T follicular helper cell (primary cell): ENCODE measurements at regions not wholly inside any gene's neighbourhood (a gene's known extent, or its start where the extent isn't known, plus 50 kb on each side); places are given as distances from the start of the nearest gene placed in this dataset.
"Not testable (repeated sequence)": the region's sequence is repeated elsewhere in the genome, so short reads cannot be mapped to it uniquely, and the experiment has no call there.

Experiments used
- DNase-seq: peaks from one replicate; pipeline ENCODE4 v3.0.0-alpha.2; 2020; ENCODE audit warnings: low read depth

DNA sequence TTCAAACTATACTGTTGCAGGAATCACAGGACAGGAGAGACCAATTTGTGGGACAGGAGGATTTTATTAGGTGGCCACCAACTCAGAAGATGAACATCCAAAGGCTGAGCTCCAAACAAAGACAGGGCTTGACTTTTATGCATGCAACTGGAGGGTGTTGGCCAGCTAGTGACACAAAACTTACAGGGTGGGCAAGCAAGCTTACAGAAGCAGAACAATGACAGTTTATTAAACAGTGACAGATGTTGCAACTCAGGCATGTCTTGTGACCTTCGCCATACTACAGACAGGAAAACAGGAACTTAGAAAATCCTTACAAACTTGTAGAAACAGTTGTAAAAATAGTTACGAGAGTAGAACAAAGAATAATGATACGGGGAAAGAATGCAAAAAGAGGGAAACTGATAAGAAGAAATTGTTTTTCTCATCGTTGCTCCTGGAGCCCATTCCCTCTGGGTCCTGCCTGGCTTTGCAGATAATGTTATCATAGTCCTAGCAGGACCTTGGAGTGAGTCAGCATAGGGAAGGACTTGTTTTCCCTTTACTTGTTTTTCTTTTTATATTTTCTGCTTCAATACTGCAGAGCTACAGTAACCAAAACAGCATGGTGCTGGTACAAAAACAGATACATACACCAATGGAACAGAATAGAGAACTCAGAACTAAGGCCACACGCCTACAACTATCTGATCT lies 2083.0 kb upstream of the ACO1 start:
- DNase-seq: no peak

DNA sequence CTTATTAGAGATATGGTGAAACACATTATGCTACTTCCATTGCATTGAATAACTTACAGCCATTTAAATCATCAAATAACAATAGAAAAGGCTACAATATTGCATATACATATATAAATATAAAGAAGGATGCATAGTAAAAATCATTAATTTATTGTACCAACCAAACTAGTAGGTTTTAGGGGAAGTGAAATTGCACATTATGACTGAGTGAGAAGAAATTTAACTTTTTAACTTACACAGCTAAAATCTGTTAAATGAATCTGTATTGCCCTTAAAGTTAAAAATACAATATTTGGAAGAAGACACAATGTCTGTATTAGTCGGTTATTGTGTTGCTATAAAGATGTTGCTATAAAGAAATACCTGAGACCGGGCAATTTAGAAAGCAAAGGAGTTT lies 2073.7 kb upstream of the ACO1 start:
- no peak for DNase-seq

DNA sequence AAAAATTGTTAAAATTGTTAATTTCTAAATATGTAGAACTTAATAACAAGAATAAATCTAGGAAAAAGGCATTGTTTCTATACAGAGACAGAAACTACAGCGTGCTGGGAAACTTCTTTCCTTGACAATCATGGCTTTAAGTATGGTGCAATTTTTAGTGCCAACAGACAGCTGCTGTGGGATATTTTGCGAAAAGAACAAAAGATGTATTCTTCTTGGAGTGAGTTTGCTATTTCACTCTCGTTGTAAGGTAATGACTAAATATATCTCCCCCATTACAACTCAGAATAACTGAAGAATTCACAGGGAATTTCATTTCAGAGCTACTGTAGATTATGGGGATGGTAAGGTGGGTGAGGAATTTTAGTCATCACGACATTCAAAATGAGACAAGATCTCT lies 2055.0 kb upstream of the ACO1 start:
- DNase-seq: no peak

DNA sequence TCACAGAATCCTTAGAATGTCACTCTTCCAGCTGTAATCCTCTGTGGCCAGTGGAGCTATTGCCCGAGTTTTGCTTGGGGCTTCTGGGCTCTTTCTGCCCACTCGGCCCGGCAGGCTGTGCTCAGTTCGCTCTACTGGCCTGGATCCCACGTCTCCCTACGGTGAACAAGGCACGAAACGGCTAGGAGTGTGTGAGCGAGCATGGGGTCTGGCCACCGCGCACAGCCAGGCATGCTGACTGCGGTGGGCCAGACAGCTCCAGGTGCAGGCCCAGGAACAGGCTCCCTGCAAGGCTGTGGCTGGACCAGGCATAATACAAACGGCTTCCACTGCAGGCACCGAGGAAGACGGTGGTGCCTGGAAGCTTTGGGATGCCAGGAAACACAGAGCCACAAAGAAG lies 2035.5 kb upstream of the ACO1 start:
- no peak for DNase-seq

DNA sequence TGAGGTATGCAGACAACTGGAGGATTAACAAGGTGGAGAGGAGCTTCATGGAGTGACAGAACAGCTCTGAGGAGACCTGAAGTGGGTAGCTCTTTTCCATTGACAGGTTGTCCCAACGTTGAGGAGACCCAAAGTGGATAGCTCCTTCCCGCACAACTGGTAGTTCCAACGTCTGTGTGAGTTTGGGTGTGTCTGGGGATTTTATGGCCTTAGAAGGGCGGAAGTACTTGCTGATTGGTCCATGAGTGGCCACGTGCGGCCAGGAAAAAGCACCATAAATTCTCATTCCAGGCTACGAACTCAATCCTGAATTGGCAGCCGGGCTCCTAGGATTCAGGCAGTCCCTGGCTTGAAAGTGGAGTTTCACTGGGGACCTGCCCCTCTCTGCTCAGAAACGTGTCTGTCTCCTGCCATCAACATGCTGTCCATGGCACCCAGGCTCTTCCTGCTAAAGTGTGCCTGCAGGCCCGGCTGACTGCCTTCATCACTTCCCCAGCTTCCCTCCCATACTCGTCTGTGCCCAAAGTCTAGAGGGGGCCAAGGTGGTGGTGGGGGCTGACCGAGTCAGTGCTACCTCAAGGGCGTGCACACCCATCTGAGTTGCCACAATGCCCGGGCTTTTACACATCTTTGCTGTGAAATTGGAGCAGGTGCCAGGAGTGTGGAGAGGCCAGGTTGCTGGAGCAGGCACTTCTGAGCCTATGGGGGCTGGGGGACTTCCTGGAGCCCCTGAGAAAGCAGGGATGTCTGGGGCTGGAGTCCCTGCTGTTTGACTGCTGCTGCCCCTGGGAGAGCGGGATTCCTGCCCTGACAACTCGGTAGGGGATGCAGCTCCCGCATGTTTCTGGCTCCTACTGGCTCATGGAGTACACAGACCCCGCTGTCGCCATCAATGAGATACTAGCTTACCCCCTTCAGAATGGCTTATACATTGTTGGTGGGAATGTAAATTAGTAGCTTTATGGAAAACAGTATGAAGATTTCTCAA lies 2034.6 kb upstream of the ACO1 start:
- DNase-seq: no peak

DNA sequence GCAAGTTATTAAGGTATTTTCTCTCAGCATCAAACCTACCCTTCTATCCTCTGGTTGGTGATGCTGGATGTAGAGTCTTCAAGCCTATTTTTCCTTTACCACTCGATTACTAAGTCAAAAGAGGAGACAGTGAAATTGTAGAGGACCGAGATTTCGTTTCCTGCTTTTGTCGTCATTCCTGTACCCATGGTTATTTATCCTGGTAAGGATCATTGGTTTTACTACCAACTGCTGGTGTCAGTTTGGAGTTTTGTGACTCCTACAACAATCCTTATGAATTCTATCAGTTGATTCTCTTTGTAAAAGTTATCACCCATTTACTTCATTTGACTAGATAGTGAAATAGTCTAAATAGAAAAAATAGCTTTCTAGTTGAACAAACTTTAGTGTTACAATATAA lies 2028.2 kb upstream of the ACO1 start:
- DNase-seq: no peak

DNA sequence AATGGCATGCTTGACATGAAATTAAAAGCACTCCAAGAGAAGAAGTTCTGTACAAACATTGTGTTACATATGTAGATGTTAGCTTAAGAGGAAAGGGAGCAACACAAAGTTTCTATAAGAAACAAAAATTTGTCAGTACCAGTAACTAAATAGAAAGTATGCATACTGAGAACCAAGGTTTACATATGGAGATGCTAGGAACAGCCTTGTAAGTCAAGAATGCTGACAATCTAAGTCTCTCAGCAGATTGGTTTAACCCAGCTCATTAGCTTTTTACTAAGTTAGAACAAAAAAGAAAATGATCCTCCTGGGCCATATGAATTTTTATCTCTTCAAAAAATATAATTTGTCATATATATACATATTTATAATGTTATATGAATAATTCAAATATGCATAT lies 2022.1 kb upstream of the ACO1 start:
- DNase-seq: no peak

DNA sequence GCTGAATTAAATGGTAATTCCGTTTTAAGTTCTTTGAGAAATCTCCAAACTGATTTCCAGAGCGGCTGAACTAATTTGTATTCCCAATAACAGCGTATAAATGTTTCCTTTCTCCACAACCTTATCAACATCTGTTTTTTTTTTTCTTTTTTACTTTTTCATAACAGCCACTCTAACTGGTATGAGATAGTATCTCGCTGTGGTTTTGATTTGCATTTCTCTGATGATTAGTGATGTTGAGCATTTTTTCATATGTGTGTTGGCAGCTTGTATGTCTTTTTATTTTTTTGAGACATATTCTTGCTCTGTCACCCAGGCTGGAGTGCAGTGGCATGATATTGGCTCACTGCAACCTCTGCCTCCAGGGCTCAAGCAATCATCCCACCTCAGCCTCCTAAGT lies 2018.3 kb upstream of the ACO1 start:
- not testable (repeated sequence) for DNase-seq

DNA sequence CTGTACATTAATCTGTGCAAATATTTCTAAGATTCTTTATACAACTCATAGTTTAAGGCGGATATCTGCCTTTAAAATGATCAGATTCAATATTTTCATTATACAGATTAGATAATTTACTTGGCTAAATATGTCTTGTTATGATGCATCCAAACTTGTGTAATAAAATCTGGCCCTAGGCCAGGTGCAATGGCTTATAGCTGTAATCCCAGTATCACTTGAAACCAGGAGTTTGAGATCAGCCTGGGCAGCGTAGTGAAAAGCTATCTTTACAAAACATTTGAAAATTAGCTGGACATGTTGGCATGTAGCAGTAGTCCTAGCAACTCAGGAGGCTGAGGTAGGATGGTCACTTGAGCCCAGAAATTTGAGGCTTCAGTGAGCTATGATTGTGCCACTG lies 2002.2 kb upstream of the ACO1 start:
- DNase-seq: no peak

DNA sequence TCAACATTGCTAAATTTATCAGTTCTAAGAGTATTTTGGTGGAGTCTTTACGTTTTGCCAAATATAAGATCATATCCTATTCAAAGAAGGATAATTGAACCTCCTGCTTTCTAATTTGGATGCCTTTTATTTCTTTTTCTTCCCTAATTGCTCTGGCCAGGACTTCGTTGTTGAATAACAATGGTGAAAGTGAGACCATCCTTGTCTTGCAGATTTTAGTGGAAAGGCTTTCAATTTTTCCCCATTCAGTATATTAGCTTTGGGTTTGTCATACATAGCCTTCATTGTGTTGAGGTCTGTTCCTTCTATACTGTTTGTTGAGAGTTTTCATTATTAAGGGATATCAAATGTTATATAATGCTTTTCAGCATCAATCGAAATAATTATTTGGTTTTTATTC lies 1974.2 kb upstream of the ACO1 start:
- no peak for DNase-seq

DNA sequence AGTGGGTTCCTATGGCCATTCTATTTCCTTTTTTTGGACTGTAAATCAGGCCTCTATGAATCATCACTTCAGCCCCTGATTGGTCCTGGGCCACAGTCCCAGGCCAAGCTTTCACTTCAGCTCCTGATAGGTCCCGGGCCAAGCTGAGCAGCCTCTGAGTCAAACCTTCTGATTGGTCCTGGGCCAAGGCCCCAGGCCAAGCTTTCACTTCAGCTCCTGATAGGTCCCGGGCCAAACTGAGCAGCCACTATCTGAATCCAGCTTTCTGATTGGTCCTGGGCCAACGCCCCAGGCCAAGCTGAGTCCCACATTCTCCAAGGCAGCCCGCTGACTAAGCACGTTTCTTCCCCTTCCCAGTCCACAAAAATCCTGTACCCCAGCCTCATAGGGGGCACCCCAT lies 1972.9 kb upstream of the ACO1 start:
- no peak for DNase-seq

DNA sequence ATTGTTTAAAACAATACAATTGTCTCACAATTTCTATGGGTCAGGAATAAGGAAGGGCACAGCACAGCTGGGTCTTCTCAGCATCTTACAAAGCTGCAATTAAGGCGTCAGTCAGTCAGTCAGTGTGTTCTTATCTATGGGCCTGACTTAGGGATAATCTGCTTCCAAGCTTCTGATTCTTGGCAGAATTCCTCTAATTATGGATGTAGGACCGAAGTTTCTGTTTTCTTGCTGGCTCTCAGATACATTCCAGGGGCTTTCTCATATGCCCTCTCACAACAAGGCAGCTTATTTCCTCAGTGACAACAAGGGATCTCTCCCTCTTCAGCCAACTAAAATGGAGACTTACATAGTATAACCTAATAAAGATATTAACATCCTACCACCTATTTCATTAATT lies 1925.3 kb upstream of the ACO1 start:
- DNase-seq: no peak

DNA sequence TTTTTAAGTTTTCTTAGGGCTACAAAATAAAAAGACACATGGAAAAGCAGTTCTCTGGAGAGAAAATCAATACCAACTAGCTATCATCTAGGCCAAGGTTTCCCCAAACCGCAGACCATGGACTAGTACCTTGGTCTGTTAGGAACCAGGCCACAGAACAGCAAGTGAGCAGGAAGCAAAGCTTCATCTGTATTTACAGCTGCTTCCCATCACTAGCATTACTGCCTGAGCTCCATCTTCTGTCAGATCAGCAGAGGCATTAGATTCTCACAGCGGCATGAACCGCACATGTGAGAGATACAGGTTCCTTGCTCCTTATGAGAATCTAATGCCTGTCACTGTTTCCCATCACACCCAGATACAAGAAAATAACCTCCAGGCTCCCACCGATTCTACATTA lies 1907.6 kb upstream of the ACO1 start:
- no peak for DNase-seq

DNA sequence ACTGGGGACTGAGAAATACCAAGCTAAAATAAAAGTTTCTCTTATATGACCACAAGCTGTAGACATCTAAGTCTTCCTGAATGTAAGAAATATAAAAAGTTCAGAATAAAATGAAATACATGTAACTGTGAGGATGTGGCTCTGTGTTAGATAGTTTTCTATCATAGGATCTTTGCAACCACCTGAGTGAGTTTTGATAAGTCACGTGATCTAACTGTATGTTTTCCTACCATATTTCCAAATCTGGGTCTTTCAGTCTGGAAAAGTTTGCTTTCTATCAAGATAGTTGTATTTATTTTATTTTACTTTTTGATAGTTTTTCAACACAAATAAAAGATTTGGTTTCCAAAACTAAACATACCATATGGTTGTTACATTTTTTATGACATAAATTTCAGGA lies 1905.8 kb upstream of the ACO1 start:
- DNase-seq: no peak

DNA sequence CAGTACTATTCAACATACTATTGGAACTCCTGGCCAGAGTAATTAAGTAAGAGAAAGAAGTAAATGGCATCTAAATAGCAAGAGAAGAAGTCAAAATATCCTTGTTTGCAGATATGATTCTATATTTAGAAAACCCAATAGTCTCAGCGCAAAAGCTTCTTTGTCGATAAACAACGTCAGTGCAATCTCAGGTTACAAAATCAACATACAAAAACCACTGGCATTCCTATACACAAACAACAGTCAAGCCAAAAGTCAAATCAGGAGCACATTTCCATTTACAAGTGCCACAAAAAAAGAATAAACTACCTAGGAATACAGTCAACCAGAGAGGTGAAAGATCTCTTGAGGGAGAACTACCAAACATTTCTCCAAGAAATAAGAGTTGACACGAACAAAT lies 1901.9 kb upstream of the ACO1 start:
- DNase-seq: no peak

DNA sequence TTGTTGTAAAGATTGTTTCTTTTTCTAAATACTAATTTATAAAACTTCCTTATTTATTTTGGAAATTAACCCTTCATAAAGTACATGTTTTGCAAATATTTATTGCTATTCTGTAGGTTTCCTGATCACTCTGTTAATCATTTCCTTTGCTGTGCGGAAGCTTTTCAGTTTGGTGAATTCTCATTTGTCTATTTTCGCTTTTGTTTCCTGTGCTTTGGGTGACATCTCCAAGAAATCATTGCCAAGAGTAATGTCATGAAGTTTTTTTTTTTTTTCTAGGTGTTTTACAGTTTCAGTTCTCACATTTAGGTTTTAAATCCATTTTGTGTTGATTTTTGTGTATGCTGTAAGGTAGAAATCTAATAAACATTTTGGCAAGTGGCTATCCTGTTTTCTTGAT lies 1899.8 kb upstream of the ACO1 start:
- no peak for DNase-seq

DNA sequence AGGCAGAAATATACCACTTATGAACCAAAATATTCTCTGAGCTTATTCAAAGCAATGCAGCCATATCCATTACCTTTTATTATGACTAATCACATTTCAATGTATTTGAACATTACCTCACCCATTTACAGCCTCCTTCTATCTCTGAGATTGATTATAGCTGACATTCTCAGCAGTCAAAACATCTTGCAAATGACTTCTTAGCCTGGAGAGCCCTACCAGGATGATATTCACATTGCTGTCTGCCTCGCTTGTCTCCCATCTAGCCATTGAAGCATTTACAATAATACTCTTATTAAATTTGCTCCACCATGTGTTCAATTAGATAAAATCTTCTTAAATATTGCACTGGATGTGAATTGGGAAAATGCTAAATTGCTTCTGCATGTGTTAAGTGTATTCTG lies 1879.9 kb upstream of the ACO1 start:
- DNase-seq: no peak

DNA sequence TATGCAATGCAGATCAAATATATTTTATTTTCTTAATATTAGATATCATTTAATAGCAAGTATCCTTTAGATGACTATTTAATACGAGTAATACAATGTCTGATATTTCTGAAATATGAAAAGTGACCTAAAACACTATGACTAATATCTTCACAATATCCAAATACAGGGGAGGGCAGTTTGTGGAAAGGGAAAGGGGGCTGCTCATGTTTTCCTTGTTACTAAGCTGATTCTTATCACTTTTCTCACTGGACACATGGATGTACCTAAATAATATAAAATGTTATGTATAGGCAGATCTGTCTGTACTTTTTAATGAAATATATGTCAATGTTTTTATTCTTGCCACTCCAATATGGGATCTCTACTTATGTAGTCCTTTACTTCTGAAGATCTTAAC lies 1879.1 kb upstream of the ACO1 start:
- no peak for DNase-seq

DNA sequence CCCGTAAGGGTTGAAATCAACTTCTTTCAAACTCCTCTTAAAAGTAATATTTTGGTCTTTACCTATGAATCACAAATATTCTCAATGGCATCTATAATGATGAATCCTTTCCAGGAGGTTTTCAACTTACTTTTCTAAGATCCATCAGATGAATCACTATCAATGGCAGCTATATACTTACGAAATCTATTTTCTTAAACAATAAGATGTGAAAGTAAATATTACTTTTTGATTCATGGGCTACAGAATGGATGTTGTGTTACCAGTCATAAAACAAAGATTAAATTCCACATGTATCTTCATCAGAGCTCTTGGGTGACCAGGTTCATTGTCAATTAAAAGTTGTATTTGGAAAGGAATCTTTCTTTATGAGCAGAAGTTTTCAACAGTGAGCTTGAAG lies 1877.7 kb upstream of the ACO1 start:
- DNase-seq: no peak

DNA sequence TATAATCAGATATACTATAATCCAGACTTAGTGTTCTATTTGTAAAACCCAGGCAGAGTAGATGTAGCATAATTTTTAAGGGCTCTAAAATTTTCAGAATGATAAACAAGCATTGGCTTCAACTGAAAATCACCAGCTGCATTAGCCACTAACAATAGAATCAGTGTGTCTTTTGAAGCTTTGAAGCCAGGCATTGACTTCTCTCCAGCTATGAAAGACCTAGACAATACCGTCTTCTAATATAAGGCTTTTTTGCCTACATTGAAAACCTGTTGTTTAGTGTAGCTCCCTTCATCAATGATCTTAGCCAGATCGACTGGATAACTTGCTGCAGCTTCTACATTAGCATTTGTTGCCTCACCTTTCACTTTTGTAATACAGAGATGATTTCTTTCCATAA lies 1877.3 kb upstream of the ACO1 start:
- DNase-seq: no peak

DNA sequence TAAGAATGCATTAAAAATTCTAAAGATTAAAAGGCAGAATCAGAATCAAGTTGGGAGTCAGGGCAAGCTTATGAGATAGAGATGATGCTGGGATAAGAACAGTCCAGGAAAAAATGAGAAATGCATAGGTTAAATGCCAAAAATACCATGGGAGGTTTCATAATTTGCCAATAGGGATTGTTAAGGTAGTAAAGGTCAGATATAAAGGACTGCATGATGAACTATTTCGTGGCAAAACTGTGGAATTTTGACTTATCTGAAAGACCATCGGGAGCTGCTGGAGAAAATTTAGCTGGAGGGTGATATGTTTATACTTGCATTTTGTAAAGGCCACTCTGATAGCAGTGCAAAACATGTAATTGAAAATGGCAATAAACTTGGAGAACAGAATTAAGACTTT lies 1872.8 kb upstream of the ACO1 start:
- DNase-seq: no peak

DNA sequence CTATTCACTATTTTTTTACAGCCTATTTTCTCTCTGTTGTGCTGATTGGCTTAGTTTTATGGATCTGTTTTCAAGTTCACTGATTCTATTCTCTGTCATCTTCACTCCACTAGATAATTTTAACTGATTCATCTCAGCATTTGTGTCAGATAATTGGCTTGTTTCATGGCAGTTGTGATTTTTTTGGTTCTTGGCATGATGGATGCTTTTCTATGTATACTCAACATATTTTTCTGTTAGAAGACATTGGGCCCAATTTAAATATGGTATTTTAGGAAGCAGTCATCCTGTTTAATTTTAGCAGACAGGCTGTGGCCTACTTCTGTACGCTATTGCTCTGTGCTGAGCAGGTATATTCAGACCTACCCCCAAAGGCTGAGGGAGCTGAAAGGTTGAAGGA lies 1865.3 kb upstream of the ACO1 start:
- DNase-seq: no peak

DNA sequence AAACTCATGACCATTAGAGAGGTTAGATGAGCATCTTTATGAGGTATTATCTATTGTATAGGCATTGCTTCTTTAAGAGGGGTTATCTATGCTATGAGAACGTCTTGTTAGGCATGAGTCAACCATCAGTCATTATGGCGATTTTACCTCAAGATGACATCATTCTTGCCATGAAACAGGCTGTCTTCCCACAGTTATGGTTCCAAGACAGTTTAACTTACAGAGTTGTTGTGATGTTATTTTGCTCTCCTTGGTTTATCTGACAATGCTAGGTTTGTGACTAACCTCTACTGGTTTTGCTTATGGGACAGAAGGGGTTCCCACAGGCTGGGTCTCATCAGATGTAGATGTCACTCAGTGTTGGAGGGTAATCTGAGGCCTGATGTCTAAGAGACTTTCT lies 1864.7 kb upstream of the ACO1 start:
- DNase-seq: no peak

DNA sequence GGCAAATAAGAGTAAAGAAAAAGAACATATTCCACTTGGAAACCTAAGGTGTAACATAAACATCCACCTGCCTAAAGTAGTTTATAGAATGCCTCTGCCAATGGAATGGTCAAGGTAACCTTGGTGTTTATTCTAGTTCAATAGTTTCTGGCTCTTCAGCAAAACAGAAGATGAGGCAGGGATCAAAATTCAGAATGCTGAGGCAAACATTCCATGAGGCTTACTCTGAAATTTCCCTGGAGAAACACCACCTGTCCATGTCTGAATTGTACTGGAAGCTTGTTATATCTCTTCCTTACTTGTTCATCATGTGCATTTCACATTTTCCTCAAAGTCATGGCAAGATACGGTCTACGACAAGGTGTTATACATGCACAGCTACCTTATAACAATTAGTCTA lies 1862.4 kb upstream of the ACO1 start:
- no peak for DNase-seq
